A673 (cell line): ENCODE measurements at regions not wholly inside any gene's neighbourhood (a gene's known extent, or its start where the extent isn't known, plus 50 kb on each side); places are given as distances from the start of the nearest gene placed in this dataset.

Experiments
- BruUV-seq: library from RNA; stranded (reverse); fragments of 400-500 nt; replicated peaks from 2 replicates; lab custom pipeline; 2021; lab: Mats Ljungman, UMichigan
- CTCF ChIA-PET: fragments of 300-600 bp; sonication (Branson Sonifier 250); formaldehyde crosslinking; loops from one replicate; lab custom pipeline; 2022; ENCODE audit warnings: antibody characterized with exemption; lab: Charles Lee
- POLR2A ChIA-PET: fragments of 300-600 bp; sonication (Branson Sonifier 250); formaldehyde crosslinking; loops from one replicate; lab custom pipeline; 2022; ENCODE audit warnings: antibody characterized with exemption; ENCODE audit not compliant: low non-redundant PET; lab: Charles Lee
- DNase-seq: peaks from one replicate; pipeline ENCODE4 v3.0.0-alpha.2; 2015; ENCODE audit warnings: low spot score
- H3K27ac ChIP-seq: fragments of 200-600 bp; sonication (generic); 2 replicates; pipeline ENCODE4 v1.5.1; 2016; ENCODE audit warnings: mixed run types, low read depth, mild to moderate bottlenecking, mixed read lengths, antibody characterized with exemption, low read length; ENCODE audit not compliant: poor library complexity, severe bottlenecking
- H3K27me3 ChIP-seq: fragments of 200-600 bp; sonication (generic); replicated peaks from 2 replicates; pipeline ENCODE4 v1.6.1; 2017; ENCODE audit warnings: mixed run types, low read depth, mild to moderate bottlenecking, mixed read lengths, antibody characterized with exemption, low read length; ENCODE audit not compliant: insufficient read depth, poor library complexity
- H3K36me3 ChIP-seq: fragments of 200-600 bp; sonication (generic); 2 replicates; pipeline ENCODE4 v1.6.1; 2016; ENCODE audit warnings: mixed run types, mild to moderate bottlenecking, mixed read lengths, antibody characterized with exemption, low read length; ENCODE audit not compliant: insufficient read depth, poor library complexity, severe bottlenecking
- H3K4me1 ChIP-seq: fragments of 200-600 bp; sonication (generic); 2 replicates; pipeline ENCODE4 v1.6.1; 2017; ENCODE audit warnings: mixed run types, mild to moderate bottlenecking, mixed read lengths, antibody characterized with exemption, low read length; ENCODE audit not compliant: insufficient read depth, poor library complexity, severe bottlenecking
- H3K4me3 ChIP-seq: fragments of 200-600 bp; sonication (generic); 2 replicates; pipeline ENCODE4 v1.5.1; 2016; ENCODE audit warnings: low read depth, mixed run types, mild to moderate bottlenecking, mixed read lengths, low read length; ENCODE audit not compliant: poor library complexity, severe bottlenecking
- H3K9me3 ChIP-seq: fragments of 200-600 bp; sonication (generic); 2 replicates; pipeline ENCODE4 v1.6.1; 2016; ENCODE audit warnings: mixed run types, low read depth, mild to moderate bottlenecking, mixed read lengths, antibody characterized with exemption, low read length; ENCODE audit not compliant: poor library complexity, severe bottlenecking
- CTCF ChIP-seq: fragments of 300-800, 200-600 bp; sonication (generic); conservative IDR thresholded peaks from 2 replicates; pipeline ENCODE4 v1.5.1; 2017; ENCODE audit warnings: low read depth, mild to moderate bottlenecking, antibody characterized with exemption, low read length, moderate library complexity, mixed read lengths
- EZH2 ChIP-seq: fragments of 200-600 bp; sonication (generic); IDR thresholded peaks from 2 replicates; pipeline ENCODE4 v1.6.1; 2017; ENCODE audit warnings: borderline replicate concordance, low read depth, mild to moderate bottlenecking, mixed read lengths, antibody characterized with exemption, low read length; ENCODE audit not compliant: poor library complexity, severe bottlenecking
- intact Hi-C: fragments of 100-400 bp; cut with micrococcal nuclease; formaldehyde crosslinking; loops from one replicate; pipeline ENCODE4 v1.10.0; 2022; ENCODE audit not compliant: unreplicated experiment

GRCh38 chr4:123930996-123931395, 534.4 kb downstream of the SPRY1 start:
- ChIA-PET POLR2A (no interaction called here), CTCF (no interaction called here)
- no TSS peak for BruUV-seq
- Histone ChIP-seq H3K9me3 (no peaks in the 10 kb centered on the region), H3K27me3 (no peaks in the 10 kb centered on the region), H3K27ac (no peak overlapping the region), H3K4me3 (no peak overlapping the region), H3K36me3 (no peaks in the 10 kb centered on the region), H3K4me1 (no peaks in the 10 kb centered on the region)
- TF ChIP-seq EZH2 (no peak), CTCF (no peak)
- intact Hi-C loops = no loop called here
- DNase-seq = no peak

DNA sequence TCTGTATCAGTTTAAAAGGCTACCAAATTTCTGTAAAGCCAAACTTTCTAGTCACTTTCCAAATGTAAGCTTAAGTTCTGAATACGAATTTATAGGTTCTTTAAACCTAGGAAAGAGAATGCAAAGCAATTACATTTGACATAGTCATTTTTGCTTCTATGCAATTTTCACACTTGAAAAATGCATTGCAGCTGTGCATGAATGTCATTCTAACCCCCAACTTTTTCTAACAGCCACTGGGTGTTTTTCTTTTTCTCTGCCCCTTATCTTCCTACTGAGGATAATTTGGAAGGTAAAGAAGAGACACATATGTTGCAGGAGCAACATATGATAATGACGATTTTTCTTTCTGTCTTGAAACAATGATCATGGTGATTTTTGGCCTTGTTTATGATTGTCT, 537.5 kb downstream of the SPRY1 start:
- Histone ChIP-seq H3K27ac (no peak overlapping the region), H3K4me1 (peaks cover 7% of the 10 kb centered on the region), H3K4me3 (no peak overlapping the region), H3K36me3 (no peaks in the 10 kb centered on the region), H3K9me3 (no peaks in the 10 kb centered on the region), H3K27me3 (no peaks in the 10 kb centered on the region)
- CTCF ChIA-PET = no interaction called here
- no peak for DNase-seq
- intact Hi-C loops = no loop called here
- POLR2A ChIA-PET = no interaction called here
- TF ChIP-seq CTCF (no peak), EZH2 (no peak)
- no TSS peak for BruUV-seq

GRCh38 chr4:123936621-123937043, 540.0 kb downstream of the SPRY1 start:
- ChIA-PET CTCF (no interaction called here), POLR2A (no interaction called here)
- no peaks in the 10 kb centered on the region for H3K27me3 ChIP-seq
- no peak overlapping the region for H3K4me3 ChIP-seq
- H3K27ac ChIP-seq = no peak overlapping the region
- no peaks in the 10 kb centered on the region for H3K36me3 ChIP-seq
- no TSS peak for BruUV-seq
- DNase-seq = peak; percentile 11
- H3K4me1 ChIP-seq = peaks cover 7% of the 10 kb centered on the region
- no peaks in the 10 kb centered on the region for H3K9me3 ChIP-seq
- intact Hi-C loops = no loop called here
- TF ChIP-seq EZH2 (no peak), CTCF (no peak)
